Smooth muscle cell (in vitro differentiated cells): ENCODE measurements at regions not wholly inside any gene's neighbourhood (a gene's known extent, or its start where the extent isn't known, plus 50 kb on each side); places are given as distances from the start of the nearest gene placed in this dataset.

Experiments
- DNase-seq: peaks from one replicate; lab custom pipeline; 2025; ENCODE audit not compliant: unreplicated experiment; lab: John Stamatoyannopoulos, UW
- H2AFZ ChIP-seq: fragments of 200-600 bp; sonication (generic); 2 replicates; pipeline ENCODE4 v1.6.0; 2016; ENCODE audit warnings: antibody characterized with exemption, low read depth, mild to moderate bottlenecking
- H3F3A ChIP-seq: fragments of 200-600 bp; sonication (generic); 2 replicates; pipeline ENCODE4 v1.6.0; 2017; ENCODE audit warnings: antibody characterized with exemption, low read depth
- H3K27ac ChIP-seq: fragments of 200-600 bp; sonication (generic); 2 replicates; pipeline ENCODE4 v1.5.1; 2016; ENCODE audit warnings: low read depth, mild to moderate bottlenecking
- H3K27me3 ChIP-seq: fragments of 200-600 bp; sonication (generic); 2 replicates; pipeline ENCODE4 v1.6.1; 2016; ENCODE audit warnings: low read depth, mild to moderate bottlenecking
- H3K36me3 ChIP-seq: fragments of 200-600 bp; sonication (generic); 2 replicates; pipeline ENCODE4 v1.5.1; 2016; ENCODE audit warnings: low read depth
- H3K4me1 ChIP-seq: fragments of 200-600 bp; sonication (generic); 2 replicates; pipeline ENCODE4 v1.5.1; 2016; ENCODE audit warnings: low read depth
- H3K4me2 ChIP-seq: fragments of 200-600 bp; sonication (generic); 2 replicates; pipeline ENCODE4 v1.6.0; 2016; ENCODE audit warnings: mild to moderate bottlenecking
- H3K4me3 ChIP-seq: fragments of 200-600 bp; sonication (generic); 2 replicates; pipeline ENCODE4 v1.5.1; 2016; ENCODE audit warnings: mild to moderate bottlenecking
- H3K79me2 ChIP-seq: fragments of 200-600 bp; sonication (generic); 2 replicates; pipeline ENCODE4 v1.6.0; 2016; ENCODE audit warnings: low read depth, mild to moderate bottlenecking
- H3K9ac ChIP-seq: fragments of 200-600 bp; sonication (generic); 2 replicates; pipeline ENCODE4 v1.6.0; 2016; ENCODE audit warnings: low read depth
- H3K9me3 ChIP-seq: fragments of 200-600 bp; sonication (generic); replicated peaks from 2 replicates; pipeline ENCODE4 v1.5.1; 2016; ENCODE audit warnings: low read depth
- H4K20me1 ChIP-seq: fragments of 200-600 bp; sonication (generic); 2 replicates; pipeline ENCODE4 v1.6.0; 2016; ENCODE audit warnings: low read depth
- CTCF ChIP-seq: fragments of 200-600 bp; sonication (generic); IDR thresholded peaks from 2 replicates; pipeline ENCODE4 v1.5.1; 2017; ENCODE audit warnings: borderline replicate concordance, mild to moderate bottlenecking, antibody characterized with exemption; ENCODE audit not compliant: insufficient read depth, poor library complexity, severe bottlenecking
- WGBS: methylation state at CpG from one replicate; pipeline ENCODE4 v1.1.7; 2016; ENCODE audit warnings: low lambda C conversion rate; 5-methylcytosine and 5-hydroxymethylcytosine counted together

GRCh38 chr15:29883126-29883525, 60.9 kb upstream of the TJP1 start:
- no peak overlapping the region for H3K27ac ChIP-seq
- H3K27me3 ChIP-seq: no peaks in the 10 kb centered on the region
- 5% methylated on average over 3 of the region's 3 CpGs for WGBS
- no peaks in the 10 kb centered on the region for H4K20me1 ChIP-seq
- H3K4me2 ChIP-seq: peak overlapping the region; percentile 52
- H3K79me2 ChIP-seq: no peaks in the 10 kb centered on the region
- no peaks in the 10 kb centered on the region for H3K9me3 ChIP-seq
- H2AFZ ChIP-seq: peak overlapping the region; percentile 58
- no peaks in the 10 kb centered on the region for H3K36me3 ChIP-seq
- no peak overlapping the region for H3K4me3 ChIP-seq
- H3K4me1 ChIP-seq: peaks cover 12% of the 10 kb centered on the region
- no peak overlapping the region for H3K9ac ChIP-seq
- H3F3A ChIP-seq: peaks cover 3% of the 10 kb centered on the region
- no peak for DNase-seq
- no peak for TF ChIP-seq CTCF

- no peaks in the 10 kb centered on the region for H4K20me1 ChIP-seq
- H3F3A ChIP-seq: peaks cover 3% of the 10 kb centered on the region
- WGBS: 95% methylated on average over 4 of the region's 4 CpGs
- no peaks in the 10 kb centered on the region for H3K36me3 ChIP-seq
- no peaks in the 10 kb centered on the region for H3K9me3 ChIP-seq
- DNase-seq: no peak
- H3K79me2 ChIP-seq: no peaks in the 10 kb centered on the region
- no peak overlapping the region for H3K4me2 ChIP-seq
- peaks cover 12% of the 10 kb centered on the region for H3K4me1 ChIP-seq
- H3K9ac ChIP-seq: no peak overlapping the region
- H2AFZ ChIP-seq: no peak overlapping the region
- TF ChIP-seq CTCF: no peak
- H3K4me3 ChIP-seq: no peak overlapping the region
- H3K27me3 ChIP-seq: no peaks in the 10 kb centered on the region
- no peak overlapping the region for H3K27ac ChIP-seq
Observed at GRCh38 chr15:29880886-29881285, 58.6 kb upstream of the TJP1 start.

- Histone ChIP-seq H3F3A (peaks cover 3% of the 10 kb centered on the region), H3K4me2 (no peak overlapping the region), H3K79me2 (no peaks in the 10 kb centered on the region), H2AFZ (no peak overlapping the region), H3K9ac (no peak overlapping the region), H4K20me1 (no peaks in the 10 kb centered on the region), H3K9me3 (no peaks in the 10 kb centered on the region), H3K4me1 (peaks cover 12% of the 10 kb centered on the region), H3K36me3 (no peaks in the 10 kb centered on the region), H3K27me3 (no peaks in the 10 kb centered on the region), H3K4me3 (no peak overlapping the region), H3K27ac (no peak overlapping the region)
- 74% methylated on average over 3 of the region's 3 CpGs for WGBS
- no peak for TF ChIP-seq CTCF
- DNase-seq: no peak
Observed at GRCh38 chr15:29880341-29880740, 58.1 kb upstream of the TJP1 start.

- Histone ChIP-seq H3K4me1 (peaks cover 8% of the 10 kb centered on the region), H2AFZ (no peak overlapping the region), H3K9ac (no peak overlapping the region), H4K20me1 (no peaks in the 10 kb centered on the region), H3K27me3 (no peaks in the 10 kb centered on the region), H3K4me2 (no peak overlapping the region), H3K27ac (no peak overlapping the region), H3F3A (no peaks in the 10 kb centered on the region), H3K9me3 (no peaks in the 10 kb centered on the region), H3K4me3 (no peak overlapping the region), H3K79me2 (no peaks in the 10 kb centered on the region), H3K36me3 (no peaks in the 10 kb centered on the region)
- no peak for TF ChIP-seq CTCF
- no peak for DNase-seq
- 77% methylated on average over 1 of the region's 1 CpG for WGBS
Observed at GRCh38 chr15:29874977-29875376, 52.7 kb upstream of the TJP1 start.
